Activated CD4-positive, alpha-beta T cell treated with anti-CD3 and anti-CD28 coated beads, Interleukin-2, amount 10 ng/mL, durations not matched to agents 7 days and 5 days (primary cell): ENCODE measurements at regions not wholly inside any gene's neighbourhood (a gene's known extent, or its start where the extent isn't known, plus 50 kb on each side); places are given as distances from the start of the nearest gene placed in this dataset.
A peak's percentile ranks its signal among the peaks of the same experiment; 100 is the strongest.
"Not testable (repeated sequence)": the region's sequence is repeated elsewhere in the genome, so short reads cannot be mapped to it uniquely, and the experiment has no call there.

Source experiments
- CTCF ChIA-PET: fragments of 350-600 bp; sonication (Branson Sonifier 250); formaldehyde crosslinking; loops from one replicate; lab custom pipeline; 2021; ENCODE audit warnings: antibody characterized with exemption; lab: Charles Lee
- POLR2A ChIA-PET: fragments of 350-600 bp; sonication (Branson Sonifier 250); formaldehyde crosslinking; loops from one replicate; lab custom pipeline; 2021; ENCODE audit warnings: antibody characterized with exemption; lab: Charles Lee
- DNase-seq: peaks from one replicate; pipeline ENCODE4 v3.0.0-alpha.2; 2020
- H3K27ac Mint-ChIP-seq: one replicate; pipeline ENCODE4 v1.8.0; 2021; ENCODE audit warnings: mild to moderate bottlenecking, moderate library complexity, mixed read lengths
- H3K27me3 Mint-ChIP-seq: one replicate; pipeline ENCODE4 v1.8.0; 2021; ENCODE audit warnings: mixed read lengths
- H3K36me3 Mint-ChIP-seq: one replicate; pipeline ENCODE4 v1.8.0; 2021; ENCODE audit warnings: low read depth, mixed read lengths
- H3K4me1 Mint-ChIP-seq: one replicate; pipeline ENCODE4 v1.8.0; 2021; ENCODE audit warnings: mixed read lengths
- H3K4me3 Mint-ChIP-seq: one replicate; pipeline ENCODE4 v1.8.0; 2021; ENCODE audit warnings: mild to moderate bottlenecking, moderate library complexity, mixed read lengths
- H3K9me3 Mint-ChIP-seq: one replicate; pipeline ENCODE4 v1.8.0; 2021; ENCODE audit warnings: mixed read lengths

- H3K9me3 Mint-ChIP-seq, result peaks cover 16% of the 10 kb centered on the region
- POLR2A ChIA-PET, H3K4me1 Mint-ChIP-seq, H3K36me3 Mint-ChIP-seq, H3K27ac Mint-ChIP-seq, CTCF ChIA-PET, DNase-seq, H3K4me3 Mint-ChIP-seq, H3K27me3 Mint-ChIP-seq: not testable (repeated sequence)
These were observed 74.1 kb downstream of the ELAPOR2 start for GRCh38 chr7:86985342-86985741.

DNA sequence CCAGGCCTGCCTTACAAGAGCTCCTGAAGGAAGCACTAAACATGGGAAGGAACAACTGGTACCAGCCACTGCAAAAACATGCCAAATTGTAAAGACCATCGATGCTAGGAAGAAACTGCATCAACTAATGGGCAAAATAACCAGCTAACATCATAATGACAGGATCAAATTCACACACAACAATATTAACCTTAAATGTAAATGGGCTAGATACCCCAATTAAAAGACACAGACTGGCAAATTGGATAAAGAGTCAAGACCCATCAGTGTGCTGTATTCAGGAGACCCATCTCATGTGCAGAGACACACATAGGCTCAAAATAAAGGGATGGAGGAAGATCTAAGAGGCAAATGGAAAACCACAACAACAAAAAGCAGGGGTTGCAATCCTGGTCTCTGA lies 75.8 kb downstream of the ELAPOR2 start:
- H3K27me3 Mint-ChIP-seq, DNase-seq, H3K27ac Mint-ChIP-seq, CTCF ChIA-PET, H3K36me3 Mint-ChIP-seq, POLR2A ChIA-PET, H3K4me3 Mint-ChIP-seq: not testable (repeated sequence)
- H3K4me1 Mint-ChIP-seq, result peaks cover 18% of the 10 kb centered on the region
- peaks cover 16% of the 10 kb centered on the region for H3K9me3 Mint-ChIP-seq

GRCh38 chr7:86981937-86982336 lies 77.5 kb downstream of the ELAPOR2 start:
- CTCF ChIA-PET, result interaction anchor here (1.0 kb wide), 1 partner anchor 12 kb away, joined by 4 read pairs; no protein-coding TSS in a partner anchor
- DNase-seq, H3K27me3 Mint-ChIP-seq, H3K27ac Mint-ChIP-seq, POLR2A ChIA-PET, H3K36me3 Mint-ChIP-seq, H3K4me3 Mint-ChIP-seq: not testable (repeated sequence)
- peaks cover 22% of the 10 kb centered on the region for H3K4me1 Mint-ChIP-seq
- H3K9me3 Mint-ChIP-seq, result peaks cover 13% of the 10 kb centered on the region

DNA sequence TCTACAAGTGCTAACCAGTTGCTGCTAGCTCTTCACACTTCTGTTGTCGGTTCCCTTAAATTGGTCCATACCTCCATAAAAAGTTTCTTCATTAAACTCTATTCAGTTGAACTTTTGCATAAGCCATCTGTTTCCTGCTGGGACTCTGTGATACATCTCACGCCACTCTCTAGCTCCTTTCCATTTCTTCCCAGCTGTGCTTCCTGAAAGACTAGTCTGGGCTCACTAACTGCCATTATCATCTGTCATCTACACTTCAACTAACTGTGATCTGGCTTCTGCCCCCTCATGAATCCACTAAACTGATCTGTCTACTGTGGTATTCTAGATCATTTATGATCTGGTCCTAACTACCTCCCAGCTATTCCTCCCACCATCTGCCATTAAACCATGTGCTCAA lies 78.3 kb downstream of the ELAPOR2 start:
- DNase-seq, result no peak
- ChIA-PET CTCF (interaction anchor here (1.0 kb wide), 1 partner anchor 13 kb away, joined by 4 read pairs; no protein-coding TSS in a partner anchor), POLR2A (no interaction called here)
- no peak overlapping the region for H3K4me3 Mint-ChIP-seq
- H3K36me3 Mint-ChIP-seq, result peaks cover 6% of the 10 kb centered on the region
- peaks cover 13% of the 10 kb centered on the region for H3K9me3 Mint-ChIP-seq
- H3K27ac Mint-ChIP-seq, result no peak overlapping the region
- no peaks in the 10 kb centered on the region for H3K27me3 Mint-ChIP-seq
- H3K4me1 Mint-ChIP-seq, result peaks cover 22% of the 10 kb centered on the region

- no peak overlapping the region for H3K4me3 Mint-ChIP-seq
- H3K27me3 Mint-ChIP-seq, result no peaks in the 10 kb centered on the region
- H3K9me3 Mint-ChIP-seq, result peaks cover 13% of the 10 kb centered on the region
- ChIA-PET CTCF (no interaction called here), POLR2A (interaction anchor here (0.5 kb wide), 1 partner anchor 1428 kb away, joined by 4 read pairs; no protein-coding TSS in a partner anchor)
- no peak overlapping the region for H3K27ac Mint-ChIP-seq
- peaks cover 5% of the 10 kb centered on the region for H3K36me3 Mint-ChIP-seq
- DNase-seq, result no peak
- peaks cover 22% of the 10 kb centered on the region for H3K4me1 Mint-ChIP-seq
These were observed 79.2 kb downstream of the ELAPOR2 start for GRCh38 chr7:86980223-86980622.

GRCh38 chr7:86978808-86979506 lies 80.5 kb downstream of the ELAPOR2 start:
- Mint-ChIP-seq H3K4me1 (peaks cover 22% of the 10 kb centered on the region), H3K36me3 (no peaks in the 10 kb centered on the region), H3K27ac (peak overlapping the region; percentile 72), H3K9me3 (peaks cover 3% of the 10 kb centered on the region), H3K27me3 (no peaks in the 10 kb centered on the region), H3K4me3 (no peak overlapping the region)
- ChIA-PET POLR2A (no interaction called here), CTCF (interaction anchor here (0.6 kb wide), 1 partner anchor 689 kb away, joined by 4 read pairs; no protein-coding TSS in a partner anchor)
- DNase-seq, result peak; percentile 32

DNA sequence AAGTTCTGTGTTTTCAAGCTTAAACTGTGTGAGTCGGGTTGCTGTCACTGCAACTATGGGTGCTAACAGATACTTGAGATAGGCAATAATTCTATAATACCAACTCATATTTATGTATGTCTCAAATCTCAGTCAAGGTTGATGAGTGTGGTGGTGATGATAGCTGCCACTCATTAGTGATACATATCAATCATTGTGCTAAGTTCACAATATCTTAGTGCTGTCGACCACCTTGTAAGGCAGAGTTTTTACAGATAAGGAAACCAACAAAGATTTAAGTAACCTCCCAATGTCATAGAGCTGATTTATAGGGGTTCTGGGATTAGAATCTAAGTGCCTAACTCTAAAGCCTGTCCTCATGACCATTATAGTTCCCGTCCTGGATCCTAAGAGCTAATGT lies 82.5 kb downstream of the ELAPOR2 start:
- no peak for DNase-seq
- no peaks in the 10 kb centered on the region for H3K36me3 Mint-ChIP-seq
- H3K27ac Mint-ChIP-seq, result no peak overlapping the region
- no peaks in the 10 kb centered on the region for H3K9me3 Mint-ChIP-seq
- ChIA-PET CTCF (no interaction called here), POLR2A (no interaction called here)
- no peaks in the 10 kb centered on the region for H3K27me3 Mint-ChIP-seq
- peaks cover 22% of the 10 kb centered on the region for H3K4me1 Mint-ChIP-seq
- no peak overlapping the region for H3K4me3 Mint-ChIP-seq

DNA sequence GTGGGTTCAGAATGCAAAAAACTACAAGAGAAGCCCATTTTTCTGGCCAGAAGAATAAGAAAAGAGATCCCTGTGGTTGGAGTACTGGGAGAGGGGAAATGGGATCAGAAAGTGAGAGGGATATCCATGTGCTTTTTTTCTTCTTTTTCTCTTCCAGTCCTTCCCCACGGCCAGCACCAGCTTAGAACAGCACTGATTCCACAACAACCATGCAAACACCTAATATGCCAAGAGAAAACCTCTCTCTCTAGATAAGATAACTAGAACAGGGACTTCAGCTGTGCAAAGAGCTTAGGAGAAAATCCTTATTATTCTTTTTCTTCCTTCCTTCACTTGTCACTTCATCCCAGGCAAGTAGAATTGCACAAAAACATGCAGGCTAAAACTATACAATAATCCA lies 83.5 kb downstream of the ELAPOR2 start:
- H3K27me3 Mint-ChIP-seq, result no peaks in the 10 kb centered on the region
- H3K4me3 Mint-ChIP-seq, result no peak overlapping the region
- CTCF ChIA-PET, result no interaction called here
- H3K4me1 Mint-ChIP-seq, result peaks cover 22% of the 10 kb centered on the region
- H3K36me3 Mint-ChIP-seq, result no peaks in the 10 kb centered on the region
- no peak for DNase-seq
- no peaks in the 10 kb centered on the region for H3K9me3 Mint-ChIP-seq
- POLR2A ChIA-PET, result no interaction called here
- no peak overlapping the region for H3K27ac Mint-ChIP-seq

GRCh38 chr7:86975449-86975848 lies 84.0 kb downstream of the ELAPOR2 start:
- Mint-ChIP-seq H3K4me3 (no peak overlapping the region), H3K27me3 (no peaks in the 10 kb centered on the region), H3K27ac (no peak overlapping the region), H3K9me3 (no peaks in the 10 kb centered on the region), H3K36me3 (no peaks in the 10 kb centered on the region), H3K4me1 (peaks cover 19% of the 10 kb centered on the region)
- ChIA-PET CTCF (no interaction called here), POLR2A (no interaction called here)
- DNase-seq, result no peak

DNA sequence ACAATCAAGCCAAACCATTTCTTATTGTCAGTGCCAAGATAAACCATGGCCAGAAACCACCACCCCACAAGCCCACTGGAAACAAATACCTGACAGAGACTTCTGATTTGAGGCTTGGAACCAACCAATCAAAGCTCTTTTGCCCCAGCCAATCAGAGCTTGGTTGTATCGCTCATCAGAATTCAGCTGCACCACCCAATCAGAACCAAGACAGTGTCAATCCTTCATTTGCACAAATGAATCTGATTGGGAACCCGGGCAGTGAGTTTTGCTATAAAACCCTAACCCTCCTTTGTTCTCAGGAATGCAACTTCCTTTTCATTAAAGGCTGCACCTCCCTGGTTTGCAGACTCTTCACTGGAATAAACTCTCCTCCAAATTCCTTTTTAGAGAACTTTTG lies 87.4 kb downstream of the ELAPOR2 start:
- no peak overlapping the region for H3K27ac Mint-ChIP-seq
- H3K9me3 Mint-ChIP-seq, result no peaks in the 10 kb centered on the region
- ChIA-PET POLR2A (no interaction called here), CTCF (no interaction called here)
- H3K4me1 Mint-ChIP-seq, result no peaks in the 10 kb centered on the region
- H3K27me3 Mint-ChIP-seq, result no peaks in the 10 kb centered on the region
- no peak overlapping the region for H3K4me3 Mint-ChIP-seq
- no peak for DNase-seq
- no peaks in the 10 kb centered on the region for H3K36me3 Mint-ChIP-seq

GRCh38 chr7:86970986-86971385 lies 88.5 kb downstream of the ELAPOR2 start:
- no peak for DNase-seq
- no peak overlapping the region for H3K27ac Mint-ChIP-seq

DNA sequence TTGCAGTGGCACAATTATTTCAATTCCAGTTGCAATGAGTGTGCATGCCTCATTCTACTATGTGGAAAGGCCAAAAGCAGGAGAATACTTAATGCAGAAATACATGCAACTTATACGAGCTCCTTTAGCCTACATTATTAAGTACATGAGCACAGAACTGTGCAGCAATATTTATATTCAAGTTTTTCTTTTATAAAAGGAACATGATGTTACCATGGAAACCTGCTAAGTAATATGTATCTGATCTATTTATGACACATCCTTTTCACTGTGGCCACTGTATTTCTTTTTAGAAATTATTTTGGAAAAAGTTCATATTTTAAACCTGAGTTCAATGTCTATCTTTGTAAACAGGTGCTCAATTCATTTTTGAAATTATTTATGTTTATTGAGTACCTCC lies 88.9 kb downstream of the ELAPOR2 start:
- H3K4me1 Mint-ChIP-seq, result no peaks in the 10 kb centered on the region
- ChIA-PET POLR2A (no interaction called here), CTCF (no interaction called here)
- H3K4me3 Mint-ChIP-seq, result no peak overlapping the region
- H3K36me3 Mint-ChIP-seq, result no peaks in the 10 kb centered on the region
- no peaks in the 10 kb centered on the region for H3K27me3 Mint-ChIP-seq
- no peaks in the 10 kb centered on the region for H3K9me3 Mint-ChIP-seq
- H3K27ac Mint-ChIP-seq, result no peak overlapping the region
- DNase-seq, result no peak

More at GRCh38 chr7:86970986-86971385, 88.5 kb downstream of the ELAPOR2 start:
- H3K36me3 Mint-ChIP-seq, result no peaks in the 10 kb centered on the region
- H3K4me1 Mint-ChIP-seq, result no peaks in the 10 kb centered on the region
- no peaks in the 10 kb centered on the region for H3K9me3 Mint-ChIP-seq
- no peak overlapping the region for H3K4me3 Mint-ChIP-seq
- ChIA-PET CTCF (no interaction called here), POLR2A (no interaction called here)
- H3K27me3 Mint-ChIP-seq, result no peaks in the 10 kb centered on the region

DNA sequence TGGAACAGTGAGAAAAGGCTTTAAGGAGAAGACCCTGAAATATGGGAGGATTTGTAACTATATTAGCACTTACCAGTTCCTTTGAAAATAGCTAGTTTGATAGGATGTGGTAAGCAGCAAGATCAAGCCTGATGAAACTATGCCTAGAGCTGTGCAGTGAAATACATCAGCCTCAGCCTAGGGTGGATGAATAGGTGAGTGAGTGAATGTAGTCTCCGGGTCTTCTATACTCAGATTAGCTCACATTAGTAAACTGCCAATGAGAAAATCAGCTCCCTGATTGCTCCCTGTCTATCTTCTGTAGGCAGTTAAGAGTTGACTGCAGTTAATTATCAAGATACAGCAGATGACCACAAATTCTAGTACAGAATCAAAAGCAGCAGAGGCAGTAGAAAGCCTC lies 89.6 kb downstream of the ELAPOR2 start:
- Mint-ChIP-seq H3K4me1 (no peaks in the 10 kb centered on the region), H3K9me3 (no peaks in the 10 kb centered on the region), H3K27ac (no peak overlapping the region), H3K36me3 (no peaks in the 10 kb centered on the region), H3K4me3 (no peak overlapping the region), H3K27me3 (peaks cover 4% of the 10 kb centered on the region)
- ChIA-PET CTCF (no interaction called here), POLR2A (no interaction called here)
- no peak for DNase-seq

- no peak for DNase-seq
- no peaks in the 10 kb centered on the region for H3K9me3 Mint-ChIP-seq
- H3K27me3 Mint-ChIP-seq, result peaks cover 6% of the 10 kb centered on the region
- no peaks in the 10 kb centered on the region for H3K36me3 Mint-ChIP-seq
- no peak overlapping the region for H3K27ac Mint-ChIP-seq
- H3K4me1 Mint-ChIP-seq, result no peaks in the 10 kb centered on the region
- H3K4me3 Mint-ChIP-seq, result no peak overlapping the region
- ChIA-PET POLR2A (no interaction called here), CTCF (no interaction called here)
These were observed 90.8 kb downstream of the ELAPOR2 start for GRCh38 chr7:86968618-86969017.
